Left lung (tissue), 4 donors: ENCODE measurements at regions not wholly inside any gene's neighbourhood (a gene's known extent, or its start where the extent isn't known, plus 50 kb on each side); places are given as distances from the start of the nearest gene placed in this dataset.

Experiments
- ATAC-seq: fragments of 200-7000 bp; cut with Tn5 transposase; one replicate; pipeline ENCODE4 v1.9.1; 2020; ENCODE audit warnings: moderate library complexity
- DNase-seq, 4 donors: peaks; one replicate each; pipeline ENCODE4 v3.0.0-alpha.2; 2013 to 2020
- H3K27ac ChIP-seq, 2 donors: fragments of 200-600 bp; sonication (generic) in 1 of 2; one replicate each; pipeline versions ENCODE4 v1.5.0 to v1.8.0; 2020 to 2021
- H3K27me3 ChIP-seq, 2 donors: fragments of 200-600 bp; sonication (generic) in 1 of 2; one replicate each; pipeline versions ENCODE4 v1.5.0 to v1.8.0; 2020 to 2021
- H3K36me3 ChIP-seq, 2 donors: fragments of 200-600 bp; sonication (generic) in 1 of 2; one replicate each; pipeline versions ENCODE4 v1.5.0 to v1.8.0; 2020 to 2021
- H3K4me1 ChIP-seq, 2 donors: fragments of 200-600 bp; one replicate each; pipeline ENCODE4 v1.8.0; 2021
- H3K4me3 ChIP-seq, 2 donors: fragments of 200-600 bp; sonication (generic) in 1 of 2; one replicate each; pipeline versions ENCODE4 v1.5.0 to v1.8.0; 2020 to 2021; ENCODE audit warnings: mild to moderate bottlenecking in 1 of 2
- H3K9me3 ChIP-seq, 2 donors: fragments of 200-600 bp; sonication (generic) in 1 of 2; one replicate each; pipeline versions ENCODE4 v1.5.0 to v1.8.0; 2020 to 2021
- CTCF ChIP-seq, 2 donors: fragments of 200-600 bp; sonication (generic) in 1 of 2; IDR thresholded peaks; one replicate each; pipeline versions ENCODE4 v1.5.0 to v1.8.0; 2021; ENCODE audit warnings: antibody characterized with exemption in 2 of 2
- intact Hi-C, 2 donors: fragments of 100-400 bp; cut with DNase I; formaldehyde crosslinking; loops; one replicate each; pipeline versions ENCODE4 v1.11.2 to v1.14.2; 2022
- donor health status: DM: no; HTN: yes; CAD: no.
- donor health status: DM: no; HTN: no; CAD: no.

- Histone ChIP-seq H3K27ac (no peak overlapping the region), H3K4me3 (no peak overlapping the region)
- intact Hi-C loops, result no loop called here
These were observed 184.0 kb downstream of the HUNK start for GRCh38 chr21:32056791-32057190.

DNA sequence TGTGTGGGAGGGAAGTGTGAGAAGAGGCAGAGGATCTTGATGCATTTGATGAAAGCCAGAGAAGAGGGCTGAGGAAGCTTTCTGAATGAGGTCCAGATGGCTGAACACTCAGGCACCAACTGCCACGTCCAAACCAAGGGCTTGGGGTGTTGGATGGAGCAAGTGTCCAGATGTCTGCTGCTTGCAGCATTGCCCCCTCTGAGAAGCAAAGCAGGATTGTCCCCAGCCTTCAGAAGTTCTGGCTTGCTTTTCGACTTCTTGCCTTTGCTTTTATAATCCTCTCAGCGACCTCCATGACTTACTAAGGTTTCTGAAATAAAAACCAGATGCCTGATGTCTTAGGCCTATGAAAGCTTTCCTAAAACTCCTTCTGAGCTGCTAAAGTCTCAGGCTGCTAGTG, 182.5 kb downstream of the HUNK start:
- intact Hi-C loops, result no loop called here
- Histone ChIP-seq H3K4me1 (no peaks in the 10 kb centered on the region), H3K36me3 (no peaks in the 10 kb centered on the region), H3K9me3 (peaks cover 0 to 16% of the 10 kb centered on the region in 2 donors), H3K27me3 (no peaks in the 10 kb centered on the region), H3K27ac (no peak overlapping the region), H3K4me3 (no peak overlapping the region)
- TF ChIP-seq CTCF (IDR thresholded peaks at IDR 0.05), result no peak
- DNase-seq, result no peak
- no peak for ATAC-seq

More at GRCh38 chr21:32056791-32057190, 184.0 kb downstream of the HUNK start:
- no peaks in the 10 kb centered on the region for H3K27me3 ChIP-seq
- no peaks in the 10 kb centered on the region for H3K36me3 ChIP-seq
- H3K4me1 ChIP-seq, result no peaks in the 10 kb centered on the region
- ATAC-seq, result no peak
- DNase-seq, result no peak
- H3K9me3 ChIP-seq, result peaks cover 0 to 9% of the 10 kb centered on the region in 2 donors
- no peak for TF ChIP-seq CTCF (IDR thresholded peaks at IDR 0.05)
